ENCODE measurements at regions not wholly inside any gene's neighbourhood (a gene's known extent, or its start where the extent isn't known, plus 50 kb on each side); places are given as distances from the start of the nearest gene placed in this dataset.

- TF ChIP-seq CTCF (conservative IDR thresholded peaks at IDR 0.05 in 1 of 2, IDR thresholded peaks at IDR 0.05 in 1 of 2; ENCODE audit: extremely low read depth in 1 of 2, insufficient read depth in 1 of 2, low read depth in 1 of 2, low read length in 2 of 2) (no peak), EZH2 (IDR thresholded peaks at IDR 0.05; ENCODE audit: borderline replicate concordance, low read length) (no peak)
Observed at GRCh38 chr13:105830821-105831220, 704.6 kb downstream of the EFNB2 start.

Data from mammary epithelial cell (primary cell).